HT1080 (cell line): ENCODE measurements at regions not wholly inside any gene's neighbourhood (a gene's known extent, or its start where the extent isn't known, plus 50 kb on each side); places are given as distances from the start of the nearest gene placed in this dataset.
"Not testable (repeated sequence)": the region's sequence is repeated elsewhere in the genome, so short reads cannot be mapped to it uniquely, and the experiment has no call there.

Experiments used
- DNase-seq: peaks from one replicate; pipeline ENCODE4 v3.0.0-alpha.2; 2015; ENCODE audit warnings: low read depth

- DNase-seq: no peak
Observed at GRCh38 chr12:78269620-78270019, 438.9 kb downstream of the NAV3 start.

GRCh38 chr12:78271546-78271945 lies 440.9 kb downstream of the NAV3 start:
- DNase-seq: no peak

GRCh38 chr12:78275886-78276285 lies 445.2 kb downstream of the NAV3 start:
- DNase-seq: no peak

- no peak for DNase-seq
Observed at GRCh38 chr12:78278706-78279190, 448.1 kb downstream of the NAV3 start.

- no peak for DNase-seq
Observed at GRCh38 chr12:78279567-78279966, 448.9 kb downstream of the NAV3 start.

- DNase-seq: not testable (repeated sequence)
Observed at GRCh38 chr12:78281102-78281501, 450.4 kb downstream of the NAV3 start.

GRCh38 chr12:78284417-78284816 lies 453.7 kb downstream of the NAV3 start:
- no peak for DNase-seq

GRCh38 chr12:78290606-78291345 lies 460.1 kb downstream of the NAV3 start:
- DNase-seq: peak; percentile 79

GRCh38 chr12:78293059-78293686 lies 462.5 kb downstream of the NAV3 start:
- peak; percentile 67 for DNase-seq

GRCh38 chr12:78301282-78301681 lies 470.6 kb downstream of the NAV3 start:
- not testable (repeated sequence) for DNase-seq

- no peak for DNase-seq
Observed at GRCh38 chr12:78305808-78306207, 475.1 kb downstream of the NAV3 start.

GRCh38 chr12:78306236-78306635 lies 475.5 kb downstream of the NAV3 start:
- no peak for DNase-seq

GRCh38 chr12:78308701-78309100 lies 478.0 kb downstream of the NAV3 start:
- no peak for DNase-seq

- DNase-seq: no peak
Observed at GRCh38 chr12:78315028-78315427, 484.3 kb downstream of the NAV3 start.

GRCh38 chr12:78316136-78316535 lies 485.4 kb downstream of the NAV3 start:
- no peak for DNase-seq

- no peak for DNase-seq
Observed at GRCh38 chr12:78316631-78317468, 486.2 kb downstream of the NAV3 start.

GRCh38 chr12:78321696-78322095 lies 491.0 kb downstream of the NAV3 start:
- DNase-seq: no peak

- no peak for DNase-seq
Observed at GRCh38 chr12:78323226-78323625, 492.5 kb downstream of the NAV3 start.

GRCh38 chr12:78324234-78324633 lies 493.5 kb downstream of the NAV3 start:
- no peak for DNase-seq

- no peak for DNase-seq
Observed at GRCh38 chr12:78328524-78328923, 497.8 kb downstream of the NAV3 start.

GRCh38 chr12:78330131-78330530 lies 499.4 kb downstream of the NAV3 start:
- no peak for DNase-seq

- DNase-seq: no peak
Observed at GRCh38 chr12:78331181-78331580, 500.5 kb downstream of the NAV3 start.
